SK-N-SH (cell line): ENCODE measurements at regions not wholly inside any gene's neighbourhood (a gene's known extent, or its start where the extent isn't known, plus 50 kb on each side); places are given as distances from the start of the nearest gene placed in this dataset.

ENCODE experiments used
- EP300 ChIP-seq, 2 experiments: IDR thresholded peaks; 2 replicates each; pipeline versions ENCODE4 v1.4.0 to v1.6.1; 2012; ENCODE audit warnings: borderline replicate concordance in 1 of 2, low read depth in 1 of 2, low read length in 1 of 2
- MXI1 ChIP-seq: IDR thresholded peaks from 2 replicates; pipeline ENCODE4 v1.6.1; 2012; ENCODE audit warnings: mild to moderate bottlenecking, low read depth, low read length, improper control_type of control experiment
- NFIC ChIP-seq: IDR thresholded peaks from 2 replicates; pipeline ENCODE4 v1.4.0; 2012; ENCODE audit warnings: borderline replicate concordance
- SMC3 ChIP-seq: IDR thresholded peaks from 2 replicates; pipeline ENCODE4 v1.6.1; 2012; ENCODE audit warnings: low read depth, low read length, improper control_type of control experiment
- TF ChIP-seq, protein P1 (sequence below): IDR thresholded peaks from 2 replicates; pipeline ENCODE4 v1.4.0; 2012; ENCODE audit warnings: low read depth
- TF ChIP-seq, protein P2 (sequence below): fragments of 150-350 bp; IDR thresholded peaks from 2 replicates; pipeline ENCODE4 v1.6.1; 2017; ENCODE audit warnings: antibody characterized with exemption, low read length, low read depth, borderline replicate concordance
- TF ChIP-seq, protein P3 (sequence below): fragments of 200-600 bp; sonication (generic); IDR thresholded peaks from 2 replicates; pipeline ENCODE4 v1.6.1; 2017; ENCODE audit warnings: antibody characterized with exemption, mild to moderate bottlenecking, moderate library complexity

DNA sequence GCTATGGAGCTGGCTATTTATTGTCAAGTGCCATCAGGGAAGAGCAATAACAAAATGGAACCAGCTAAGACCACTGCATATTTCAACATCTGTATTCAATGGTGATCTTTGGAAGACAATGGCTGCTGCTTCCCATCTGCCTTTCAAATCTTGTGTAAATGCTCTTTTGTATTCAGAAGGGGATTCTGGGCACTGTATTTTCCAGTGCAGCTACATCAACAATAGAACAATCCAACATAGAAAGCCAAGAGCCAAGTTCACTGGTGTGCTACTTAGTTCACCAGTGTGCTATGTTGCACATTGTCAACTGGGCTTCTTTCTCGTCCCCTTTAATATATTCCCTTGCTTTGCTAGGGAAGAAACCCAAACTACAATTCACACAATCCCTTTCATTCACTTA lies 128.8 kb upstream of the OR4E1 start:
- no peak for TF ChIP-seq EP300 (IDR thresholded peaks at IDR 0.05; ENCODE audit: borderline replicate concordance in 1 of 2, low read depth in 1 of 2, low read length in 1 of 2)
- TF ChIP-seq, protein P1, sequence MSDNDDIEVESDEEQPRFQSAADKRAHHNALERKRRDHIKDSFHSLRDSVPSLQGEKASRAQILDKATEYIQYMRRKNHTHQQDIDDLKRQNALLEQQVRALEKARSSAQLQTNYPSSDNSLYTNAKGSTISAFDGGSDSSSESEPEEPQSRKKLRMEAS = no peak
- no peak for TF ChIP-seq NFIC
- TF ChIP-seq, protein P2, sequence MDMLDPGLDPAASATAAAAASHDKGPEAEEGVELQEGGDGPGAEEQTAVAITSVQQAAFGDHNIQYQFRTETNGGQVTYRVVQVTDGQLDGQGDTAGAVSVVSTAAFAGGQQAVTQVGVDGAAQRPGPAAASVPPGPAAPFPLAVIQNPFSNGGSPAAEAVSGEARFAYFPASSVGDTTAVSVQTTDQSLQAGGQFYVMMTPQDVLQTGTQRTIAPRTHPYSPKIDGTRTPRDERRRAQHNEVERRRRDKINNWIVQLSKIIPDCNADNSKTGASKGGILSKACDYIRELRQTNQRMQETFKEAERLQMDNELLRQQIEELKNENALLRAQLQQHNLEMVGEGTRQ = no peak
- TF ChIP-seq, protein P3, sequence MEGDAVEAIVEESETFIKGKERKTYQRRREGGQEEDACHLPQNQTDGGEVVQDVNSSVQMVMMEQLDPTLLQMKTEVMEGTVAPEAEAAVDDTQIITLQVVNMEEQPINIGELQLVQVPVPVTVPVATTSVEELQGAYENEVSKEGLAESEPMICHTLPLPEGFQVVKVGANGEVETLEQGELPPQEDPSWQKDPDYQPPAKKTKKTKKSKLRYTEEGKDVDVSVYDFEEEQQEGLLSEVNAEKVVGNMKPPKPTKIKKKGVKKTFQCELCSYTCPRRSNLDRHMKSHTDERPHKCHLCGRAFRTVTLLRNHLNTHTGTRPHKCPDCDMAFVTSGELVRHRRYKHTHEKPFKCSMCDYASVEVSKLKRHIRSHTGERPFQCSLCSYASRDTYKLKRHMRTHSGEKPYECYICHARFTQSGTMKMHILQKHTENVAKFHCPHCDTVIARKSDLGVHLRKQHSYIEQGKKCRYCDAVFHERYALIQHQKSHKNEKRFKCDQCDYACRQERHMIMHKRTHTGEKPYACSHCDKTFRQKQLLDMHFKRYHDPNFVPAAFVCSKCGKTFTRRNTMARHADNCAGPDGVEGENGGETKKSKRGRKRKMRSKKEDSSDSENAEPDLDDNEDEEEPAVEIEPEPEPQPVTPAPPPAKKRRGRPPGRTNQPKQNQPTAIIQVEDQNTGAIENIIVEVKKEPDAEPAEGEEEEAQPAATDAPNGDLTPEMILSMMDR = no peak
- no peak for TF ChIP-seq SMC3
- TF ChIP-seq MXI1 = no peak
